Endodermal cell (in vitro differentiated cells): ENCODE measurements at regions not wholly inside any gene's neighbourhood (a gene's known extent, or its start where the extent isn't known, plus 50 kb on each side); places are given as distances from the start of the nearest gene placed in this dataset.

ENCODE experiments used
- DNase-seq: peaks from one replicate; pipeline ENCODE4 v3.0.0-alpha.2; 2017
- H3K27ac ChIP-seq: 2 replicates; pipeline ENCODE4 v1.5.1; 2013; ENCODE audit warnings: mild to moderate bottlenecking, low read depth, low read length, moderate library complexity
- H3K27me3 ChIP-seq: 2 replicates; pipeline ENCODE4 v1.6.1; 2013; ENCODE audit warnings: mild to moderate bottlenecking, low read length, moderate library complexity; ENCODE audit not compliant: insufficient read depth, control insufficient read depth, poor library complexity, severe bottlenecking
- H3K36me3 ChIP-seq: 2 replicates; pipeline ENCODE4 v1.7.0; 2013; ENCODE audit warnings: mild to moderate bottlenecking, low read length, moderate library complexity; ENCODE audit not compliant: control insufficient read depth, insufficient read depth
- H3K4me1 ChIP-seq: one replicate; pipeline ENCODE4 v1.7.0; 2013; ENCODE audit warnings: low read length; ENCODE audit not compliant: control insufficient read depth, insufficient read depth
- H3K4me3 ChIP-seq: 2 replicates; pipeline ENCODE4 v1.5.1; 2013; ENCODE audit warnings: mild to moderate bottlenecking, low read length, moderate library complexity
- H3K9ac ChIP-seq: 2 replicates; pipeline ENCODE4 v1.6.1; 2013; ENCODE audit warnings: mild to moderate bottlenecking, low read length, moderate library complexity; ENCODE audit not compliant: poor library complexity, severe bottlenecking; ENCODE audit errors: extremely low read depth
- H3K9me3 ChIP-seq: 2 replicates; pipeline ENCODE4 v1.6.1; 2013; ENCODE audit warnings: mild to moderate bottlenecking, low read length, moderate library complexity; ENCODE audit not compliant: control insufficient read depth
- H3K27ac Mint-ChIP-seq: 2 replicates; pipeline ENCODE4 v1.8.0; 2020; ENCODE audit warnings: mixed read lengths
- H3K27me3 Mint-ChIP-seq: 2 replicates; pipeline ENCODE4 v1.8.0; 2021; ENCODE audit warnings: mild to moderate bottlenecking, mixed read lengths; ENCODE audit not compliant: insufficient read depth
- H3K36me3 Mint-ChIP-seq: 2 replicates; pipeline ENCODE4 v1.8.0; 2020; ENCODE audit warnings: low read depth, mixed read lengths
- H3K4me1 Mint-ChIP-seq: 2 replicates; pipeline ENCODE4 v1.8.0; 2020; ENCODE audit warnings: mixed read lengths
- H3K4me3 Mint-ChIP-seq: 2 replicates; pipeline ENCODE4 v1.8.0; 2020; ENCODE audit warnings: mild to moderate bottlenecking, moderate library complexity, mixed read lengths
- H3K9me3 Mint-ChIP-seq: 2 replicates; pipeline ENCODE4 v1.8.0; 2020; ENCODE audit warnings: mild to moderate bottlenecking, mixed read lengths
- WGBS, 2 experiments: methylation state at CpG; one replicate each; pipeline versions ENCODE4 v1.1.5 to v1.1.7; 2013; ENCODE audit warnings: missing lambda C conversion rate in 2 of 2, mixed read lengths in 1 of 2; ENCODE audit not compliant: insufficient coverage in 1 of 2, insufficient read length in 1 of 2; 5-methylcytosine and 5-hydroxymethylcytosine counted together
- TF ChIP-seq, protein P1 (sequence below): fragments of 200-600 bp; sonication (generic); conservative IDR thresholded peaks from 2 replicates; pipeline ENCODE4 v1.5.0; 2021; ENCODE audit warnings: antibody characterized with exemption, mild to moderate bottlenecking

DNA sequence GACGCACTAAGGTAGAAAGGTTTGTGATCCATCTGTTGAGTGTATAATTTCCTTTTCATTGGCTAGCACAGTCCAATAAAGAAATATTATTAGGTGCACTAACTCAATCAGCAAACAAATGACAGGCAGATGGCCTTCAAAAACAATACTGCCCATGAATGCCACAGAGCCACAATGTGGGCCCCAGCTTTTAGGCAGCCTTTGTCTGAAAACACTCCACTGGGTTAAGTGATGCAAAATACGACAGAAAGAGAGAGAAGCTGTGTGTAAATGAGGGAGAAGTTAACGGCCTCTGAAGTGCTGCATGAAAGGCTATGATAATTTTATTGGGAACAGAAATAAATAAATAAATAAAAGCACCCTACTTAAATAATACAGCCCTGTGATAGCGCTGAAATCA lies 274.6 kb downstream of the NKX6-1 start:
- Histone ChIP-seq H3K27me3 (peaks cover 5% of the 10 kb centered on the region), H3K4me3 (no peak overlapping the region), H3K9me3 (no peaks in the 10 kb centered on the region), H3K27ac (no peak overlapping the region), H3K36me3 (no peaks in the 10 kb centered on the region), H3K4me1 (peaks cover 4% of the 10 kb centered on the region), H3K9ac (no peak overlapping the region)
- WGBS, 2 experiments = 70 to 80% methylated on average over 3 to 4 of the region's 4 CpGs
- DNase-seq = no peak
- Mint-ChIP-seq H3K27me3 (peaks cover 34% of the 10 kb centered on the region), H3K27ac (no peak overlapping the region), H3K4me1 (peaks cover 18% of the 10 kb centered on the region), H3K9me3 (no peaks in the 10 kb centered on the region), H3K4me3 (no peak overlapping the region), H3K36me3 (no peaks in the 10 kb centered on the region)
- TF ChIP-seq, protein P1, sequence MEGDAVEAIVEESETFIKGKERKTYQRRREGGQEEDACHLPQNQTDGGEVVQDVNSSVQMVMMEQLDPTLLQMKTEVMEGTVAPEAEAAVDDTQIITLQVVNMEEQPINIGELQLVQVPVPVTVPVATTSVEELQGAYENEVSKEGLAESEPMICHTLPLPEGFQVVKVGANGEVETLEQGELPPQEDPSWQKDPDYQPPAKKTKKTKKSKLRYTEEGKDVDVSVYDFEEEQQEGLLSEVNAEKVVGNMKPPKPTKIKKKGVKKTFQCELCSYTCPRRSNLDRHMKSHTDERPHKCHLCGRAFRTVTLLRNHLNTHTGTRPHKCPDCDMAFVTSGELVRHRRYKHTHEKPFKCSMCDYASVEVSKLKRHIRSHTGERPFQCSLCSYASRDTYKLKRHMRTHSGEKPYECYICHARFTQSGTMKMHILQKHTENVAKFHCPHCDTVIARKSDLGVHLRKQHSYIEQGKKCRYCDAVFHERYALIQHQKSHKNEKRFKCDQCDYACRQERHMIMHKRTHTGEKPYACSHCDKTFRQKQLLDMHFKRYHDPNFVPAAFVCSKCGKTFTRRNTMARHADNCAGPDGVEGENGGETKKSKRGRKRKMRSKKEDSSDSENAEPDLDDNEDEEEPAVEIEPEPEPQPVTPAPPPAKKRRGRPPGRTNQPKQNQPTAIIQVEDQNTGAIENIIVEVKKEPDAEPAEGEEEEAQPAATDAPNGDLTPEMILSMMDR = no peak

DNA sequence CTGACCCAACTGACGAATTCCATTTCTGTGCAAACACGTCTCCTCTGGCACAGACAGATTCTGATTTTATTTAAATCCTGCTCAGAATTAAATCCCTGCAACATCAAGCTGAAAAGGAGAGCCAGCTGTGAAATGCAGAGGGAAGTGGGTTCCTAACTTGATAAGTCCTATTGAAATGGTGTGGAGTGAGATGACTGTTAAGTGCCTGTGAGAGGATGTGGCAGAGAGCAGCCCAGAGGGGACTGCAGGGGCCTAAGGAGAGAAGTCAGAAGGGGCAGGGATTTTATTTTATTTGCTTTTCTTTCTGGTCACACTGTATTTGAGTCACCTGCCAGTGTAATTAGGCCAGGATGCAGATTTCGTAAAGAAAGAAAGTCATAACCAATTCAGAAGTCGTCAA lies 277.4 kb downstream of the NKX6-1 start:
- 58 to 83% methylated on average over 4 of the region's 4 CpGs for WGBS, 2 experiments
- Histone ChIP-seq H3K27me3 (peaks cover 9% of the 10 kb centered on the region), H3K9ac (no peak overlapping the region), H3K36me3 (no peaks in the 10 kb centered on the region), H3K9me3 (no peaks in the 10 kb centered on the region), H3K4me1 (peaks cover 4% of the 10 kb centered on the region), H3K4me3 (no peak overlapping the region), H3K27ac (no peak overlapping the region)
- no peaks in the 10 kb centered on the region for H3K9me3 Mint-ChIP-seq
- H3K27me3 Mint-ChIP-seq = peaks cover 38% of the 10 kb centered on the region
- H3K4me1 Mint-ChIP-seq = peaks cover 21% of the 10 kb centered on the region
- no peak overlapping the region for H3K27ac Mint-ChIP-seq
- H3K36me3 Mint-ChIP-seq = no peaks in the 10 kb centered on the region
- no peak overlapping the region for H3K4me3 Mint-ChIP-seq
- TF ChIP-seq, protein P1 = no peak
- peak; percentile 59 for DNase-seq

DNA sequence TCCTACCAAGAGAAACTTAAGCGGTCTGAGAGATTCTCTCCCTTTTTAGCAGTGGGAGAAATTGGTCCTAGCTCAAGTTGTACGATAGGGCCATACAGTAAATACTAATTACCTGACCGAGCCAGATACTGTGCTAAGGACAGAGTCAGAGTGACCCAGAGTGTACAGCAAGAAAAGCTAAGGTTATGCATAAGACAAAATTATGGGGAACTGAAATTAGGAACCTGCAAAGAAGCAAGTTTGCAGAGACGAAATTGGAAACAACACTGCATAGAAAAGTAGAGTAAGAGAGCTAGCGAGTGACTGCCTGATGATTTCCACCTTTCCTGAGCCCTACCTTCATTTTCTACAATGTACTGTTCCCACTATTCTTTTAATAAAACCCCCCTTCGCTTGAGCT lies 278.1 kb downstream of the NKX6-1 start:
- no peak for DNase-seq
- Histone ChIP-seq H3K9ac (no peak overlapping the region), H3K27me3 (peaks cover 9% of the 10 kb centered on the region), H3K36me3 (no peaks in the 10 kb centered on the region), H3K9me3 (no peaks in the 10 kb centered on the region), H3K27ac (no peak overlapping the region), H3K4me3 (no peak overlapping the region), H3K4me1 (peaks cover 4% of the 10 kb centered on the region)
- TF ChIP-seq, protein P1 = no peak
- H3K4me3 Mint-ChIP-seq = no peak overlapping the region
- H3K9me3 Mint-ChIP-seq = no peaks in the 10 kb centered on the region
- 87 to 95% methylated on average over 5 to 6 of the region's 6 CpGs for WGBS, 2 experiments
- H3K27ac Mint-ChIP-seq = no peak overlapping the region
- no peaks in the 10 kb centered on the region for H3K36me3 Mint-ChIP-seq
- H3K27me3 Mint-ChIP-seq = peaks cover 38% of the 10 kb centered on the region
- peaks cover 21% of the 10 kb centered on the region for H3K4me1 Mint-ChIP-seq
